ENCODE measurements at regions not wholly inside any gene's neighbourhood (a gene's known extent, or its start where the extent isn't known, plus 50 kb on each side); places are given as distances from the start of the nearest gene placed in this dataset.

- DNase-seq (ENCODE audit: low read depth) = no peak
- no peak overlapping the region for H3K4me3 ChIP-seq (replicated peaks; ENCODE audit: low read depth, low read length)
- TF ChIP-seq, protein P1, sequence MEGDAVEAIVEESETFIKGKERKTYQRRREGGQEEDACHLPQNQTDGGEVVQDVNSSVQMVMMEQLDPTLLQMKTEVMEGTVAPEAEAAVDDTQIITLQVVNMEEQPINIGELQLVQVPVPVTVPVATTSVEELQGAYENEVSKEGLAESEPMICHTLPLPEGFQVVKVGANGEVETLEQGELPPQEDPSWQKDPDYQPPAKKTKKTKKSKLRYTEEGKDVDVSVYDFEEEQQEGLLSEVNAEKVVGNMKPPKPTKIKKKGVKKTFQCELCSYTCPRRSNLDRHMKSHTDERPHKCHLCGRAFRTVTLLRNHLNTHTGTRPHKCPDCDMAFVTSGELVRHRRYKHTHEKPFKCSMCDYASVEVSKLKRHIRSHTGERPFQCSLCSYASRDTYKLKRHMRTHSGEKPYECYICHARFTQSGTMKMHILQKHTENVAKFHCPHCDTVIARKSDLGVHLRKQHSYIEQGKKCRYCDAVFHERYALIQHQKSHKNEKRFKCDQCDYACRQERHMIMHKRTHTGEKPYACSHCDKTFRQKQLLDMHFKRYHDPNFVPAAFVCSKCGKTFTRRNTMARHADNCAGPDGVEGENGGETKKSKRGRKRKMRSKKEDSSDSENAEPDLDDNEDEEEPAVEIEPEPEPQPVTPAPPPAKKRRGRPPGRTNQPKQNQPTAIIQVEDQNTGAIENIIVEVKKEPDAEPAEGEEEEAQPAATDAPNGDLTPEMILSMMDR (IDR thresholded peaks at IDR 0.05; ENCODE audit: low read length, missing control alignments) = no peak
Observed at GRCh38 chr1:229987953-229988352, 79.1 kb upstream of the GALNT2 start.

DNA sequence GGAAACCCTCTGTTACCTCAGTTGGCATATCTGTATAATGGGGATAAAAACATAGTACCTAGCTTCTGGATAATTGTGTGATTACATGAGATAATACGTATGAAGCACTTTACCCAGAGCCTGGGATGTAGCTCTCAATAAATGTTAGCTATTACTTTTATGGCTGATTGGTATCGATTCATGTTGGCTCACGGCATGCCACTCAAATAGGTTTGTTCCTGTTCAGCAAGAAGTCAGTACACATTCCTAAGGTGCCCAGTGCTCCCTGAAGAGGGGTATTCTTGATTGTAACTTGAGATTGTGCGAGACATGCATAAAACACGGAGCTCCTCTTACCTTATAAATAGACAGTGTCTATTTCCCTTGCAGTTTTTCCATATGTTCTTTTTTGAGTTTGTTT lies 78.5 kb upstream of the GALNT2 start:
- TF ChIP-seq, protein P1 (IDR thresholded peaks at IDR 0.05; ENCODE audit: low read length, missing control alignments) = no peak
- DNase-seq (ENCODE audit: low read depth) = no peak
- H3K4me3 ChIP-seq (replicated peaks; ENCODE audit: low read depth, low read length) = no peak overlapping the region

DNA sequence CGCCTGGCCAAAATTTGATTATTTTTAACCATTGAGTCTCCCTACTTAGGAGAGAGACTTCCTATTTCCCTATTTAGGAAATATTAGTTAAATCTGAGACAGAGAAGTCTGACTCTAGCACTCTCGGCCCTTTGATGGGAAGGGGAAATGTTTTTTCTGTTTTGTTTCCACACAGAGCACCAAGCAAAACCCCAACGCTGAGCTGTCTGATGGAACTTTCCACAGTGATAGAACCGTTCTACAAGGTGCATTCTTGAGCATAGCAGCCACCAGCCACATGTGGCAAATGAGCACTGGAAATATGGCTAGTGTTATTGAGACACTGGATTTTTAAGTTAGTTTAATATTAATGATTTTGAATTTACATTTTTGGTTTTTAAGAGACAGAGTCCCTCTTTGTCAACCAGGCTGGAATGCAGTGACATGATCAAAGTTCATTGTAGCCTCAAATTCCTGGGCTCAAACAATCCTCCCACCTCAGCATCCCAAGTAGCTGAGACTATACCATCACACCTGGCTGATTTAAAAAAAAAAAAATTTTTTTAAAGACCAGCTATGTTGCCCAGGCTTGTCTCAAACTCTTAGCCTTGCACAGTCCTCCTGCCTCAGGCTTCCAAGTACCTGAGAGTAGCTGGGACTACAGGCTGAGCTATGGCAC lies 77.3 kb upstream of the GALNT2 start:
- H3K4me3 ChIP-seq (replicated peaks; ENCODE audit: low read depth, low read length) = no peak overlapping the region
- no peak for DNase-seq (ENCODE audit: low read depth)
- TF ChIP-seq, protein P1 (IDR thresholded peaks at IDR 0.05; ENCODE audit: low read length, missing control alignments) = no peak

GRCh38 chr1:229990326-229990725 lies 76.7 kb upstream of the GALNT2 start:
- TF ChIP-seq, protein P1 (IDR thresholded peaks at IDR 0.05; ENCODE audit: low read length, missing control alignments) = no peak

GRCh38 chr1:229991104-229991513 lies 75.9 kb upstream of the GALNT2 start:
- DNase-seq (ENCODE audit: low read depth) = no peak
- TF ChIP-seq, protein P1 (IDR thresholded peaks at IDR 0.05; ENCODE audit: low read length, missing control alignments) = no peak
- H3K4me3 ChIP-seq (replicated peaks; ENCODE audit: low read depth, low read length) = no peak overlapping the region

More at GRCh38 chr1:229990326-229990725, 76.7 kb upstream of the GALNT2 start:
- DNase-seq (ENCODE audit: low read depth) = no peak
- no peak overlapping the region for H3K4me3 ChIP-seq (replicated peaks; ENCODE audit: low read depth, low read length)

- H3K4me3 ChIP-seq (replicated peaks; ENCODE audit: low read depth, low read length) = no peak overlapping the region
- DNase-seq (ENCODE audit: low read depth) = no peak
- TF ChIP-seq, protein P1 (IDR thresholded peaks at IDR 0.05; ENCODE audit: low read length, missing control alignments) = no peak
Observed at GRCh38 chr1:229991724-229992333, 75.2 kb upstream of the GALNT2 start.

DNA sequence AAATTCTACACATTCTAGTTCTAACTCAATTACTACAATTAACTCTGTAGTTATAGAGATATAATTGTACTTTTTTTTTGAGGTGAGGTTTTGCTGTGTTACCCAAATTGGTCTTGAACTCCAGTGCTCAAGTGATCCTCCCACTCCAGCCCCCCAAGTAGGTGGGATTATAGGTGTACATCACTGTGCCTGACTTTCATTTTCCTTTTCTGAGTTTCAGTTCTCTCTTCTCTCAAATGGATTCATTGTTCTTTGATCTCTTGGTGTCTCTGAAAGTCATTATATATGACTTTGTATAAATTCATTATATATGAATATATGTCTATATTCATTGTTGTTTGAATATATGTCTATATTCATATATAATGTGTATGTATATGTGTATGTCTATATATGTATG lies 74.0 kb upstream of the GALNT2 start:
- H3K4me3 ChIP-seq (replicated peaks; ENCODE audit: low read depth, low read length) = no peak overlapping the region
- TF ChIP-seq, protein P1 (IDR thresholded peaks at IDR 0.05; ENCODE audit: low read length, missing control alignments) = no peak
- DNase-seq (ENCODE audit: low read depth) = no peak
